ENCODE measurements at regions not wholly inside any gene's neighbourhood (a gene's known extent, or its start where the extent isn't known, plus 50 kb on each side); places are given as distances from the start of the nearest gene placed in this dataset.

DNA sequence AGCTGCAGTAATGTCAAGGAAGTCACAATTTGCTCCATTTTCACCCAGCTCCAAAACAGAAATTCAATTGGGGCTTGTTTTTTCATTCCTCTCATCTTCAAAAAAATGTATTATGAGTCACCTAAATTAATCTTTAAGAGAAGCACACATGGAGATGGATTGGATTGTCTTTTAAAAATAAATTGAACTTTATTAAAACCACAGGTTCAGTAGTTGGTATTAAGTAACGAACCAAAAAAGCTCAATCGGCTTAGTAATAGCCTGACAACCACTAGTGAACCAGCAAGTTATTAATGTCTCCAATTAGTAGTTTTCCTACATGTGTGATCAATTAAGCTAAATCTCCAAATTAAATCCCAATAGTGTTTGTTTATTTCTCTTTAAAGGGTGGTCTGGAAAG lies 283.5 kb upstream of the GIMD1 start:
- CTCF ChIA-PET, result no interaction called here
- POLR2A ChIA-PET, result no interaction called here
- TF ChIP-seq, protein P1, sequence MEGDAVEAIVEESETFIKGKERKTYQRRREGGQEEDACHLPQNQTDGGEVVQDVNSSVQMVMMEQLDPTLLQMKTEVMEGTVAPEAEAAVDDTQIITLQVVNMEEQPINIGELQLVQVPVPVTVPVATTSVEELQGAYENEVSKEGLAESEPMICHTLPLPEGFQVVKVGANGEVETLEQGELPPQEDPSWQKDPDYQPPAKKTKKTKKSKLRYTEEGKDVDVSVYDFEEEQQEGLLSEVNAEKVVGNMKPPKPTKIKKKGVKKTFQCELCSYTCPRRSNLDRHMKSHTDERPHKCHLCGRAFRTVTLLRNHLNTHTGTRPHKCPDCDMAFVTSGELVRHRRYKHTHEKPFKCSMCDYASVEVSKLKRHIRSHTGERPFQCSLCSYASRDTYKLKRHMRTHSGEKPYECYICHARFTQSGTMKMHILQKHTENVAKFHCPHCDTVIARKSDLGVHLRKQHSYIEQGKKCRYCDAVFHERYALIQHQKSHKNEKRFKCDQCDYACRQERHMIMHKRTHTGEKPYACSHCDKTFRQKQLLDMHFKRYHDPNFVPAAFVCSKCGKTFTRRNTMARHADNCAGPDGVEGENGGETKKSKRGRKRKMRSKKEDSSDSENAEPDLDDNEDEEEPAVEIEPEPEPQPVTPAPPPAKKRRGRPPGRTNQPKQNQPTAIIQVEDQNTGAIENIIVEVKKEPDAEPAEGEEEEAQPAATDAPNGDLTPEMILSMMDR (IDR thresholded peaks at IDR 0.05; ENCODE audit: insufficient read depth, low read length, missing control alignments), result no peak
- no peak for DNase-seq (ENCODE audit: low read depth, low spot score)
- no peak overlapping the region for H3K4me3 ChIP-seq (ENCODE audit: low read depth, low read length)

DNA sequence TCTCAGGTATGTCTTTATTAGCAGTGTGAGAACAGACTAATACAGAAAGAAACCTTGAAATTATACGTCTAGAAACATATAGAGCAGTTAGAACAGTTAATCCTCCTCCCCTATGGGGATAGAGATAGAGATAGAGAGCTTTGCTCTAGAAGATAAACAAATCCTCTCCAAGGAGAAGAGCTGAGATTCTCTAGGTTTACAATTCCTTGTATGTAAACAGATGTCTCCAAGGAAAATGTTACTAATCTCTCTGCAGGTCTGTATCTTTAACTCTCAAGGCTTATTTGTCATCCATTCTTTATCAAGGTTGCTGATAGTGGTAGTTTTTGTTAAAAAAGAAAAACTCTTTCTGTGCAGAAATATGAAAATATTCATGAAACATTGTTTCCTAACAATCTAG lies 282.1 kb upstream of the GIMD1 start:
- no peak overlapping the region for H3K4me3 ChIP-seq (ENCODE audit: low read depth, low read length)
- CTCF ChIA-PET, result no interaction called here
- no peak for DNase-seq (ENCODE audit: low read depth, low spot score)
- TF ChIP-seq, protein P1 (IDR thresholded peaks at IDR 0.05; ENCODE audit: insufficient read depth, low read length, missing control alignments), result no peak
- POLR2A ChIA-PET, result no interaction called here

DNA sequence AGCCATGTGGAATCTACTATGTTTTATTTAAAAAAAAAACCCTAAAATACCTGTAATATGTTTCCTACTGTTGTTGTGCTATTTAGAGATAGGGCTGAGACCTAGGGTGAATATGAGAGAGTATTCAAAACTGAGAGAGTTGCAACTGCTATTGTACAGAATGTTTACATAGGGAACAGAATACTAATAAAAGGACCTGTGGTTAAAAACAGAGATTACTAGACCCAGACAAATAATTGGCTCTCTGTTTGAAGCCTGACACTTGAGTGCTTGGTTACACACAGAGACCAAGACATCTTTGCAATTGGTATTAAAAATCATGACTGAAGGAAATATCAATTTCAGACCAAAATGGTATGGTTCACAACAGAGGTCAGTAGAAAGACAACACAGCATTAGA lies 278.9 kb upstream of the GIMD1 start:
- no peak overlapping the region for H3K4me3 ChIP-seq (ENCODE audit: low read depth, low read length)
- POLR2A ChIA-PET, result no interaction called here
- no peak for DNase-seq (ENCODE audit: low read depth, low spot score)
- TF ChIP-seq, protein P1 (IDR thresholded peaks at IDR 0.05; ENCODE audit: insufficient read depth, low read length, missing control alignments), result no peak
- CTCF ChIA-PET, result no interaction called here

DNA sequence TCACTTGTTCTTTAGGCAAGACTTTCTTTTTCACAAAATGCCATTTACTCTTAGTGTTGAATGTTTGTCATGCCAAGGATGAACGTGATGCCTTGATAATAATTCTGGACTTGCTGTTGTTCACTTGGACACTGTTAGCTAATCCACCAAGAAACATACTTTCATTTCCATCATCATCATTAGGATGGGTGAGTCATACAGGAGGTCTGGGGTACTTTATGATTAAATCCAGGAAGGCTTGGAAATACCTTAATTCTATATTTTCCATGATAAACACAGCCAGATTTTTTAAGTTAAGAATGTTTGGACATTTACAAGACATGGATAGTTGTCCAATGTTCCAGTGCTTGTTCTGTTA lies 260.7 kb upstream of the GIMD1 start:
- ChIA-PET POLR2A (no interaction called here), CTCF (interaction anchor here (1.1 kb wide), 1 partner anchor 260 kb away, joined by 4 read pairs; the partner anchor contains the start of gene GIMD1)
- TF ChIP-seq, protein P1 (IDR thresholded peaks at IDR 0.05; ENCODE audit: insufficient read depth, low read length, missing control alignments), result no peak
- no peak overlapping the region for H3K4me3 ChIP-seq (ENCODE audit: low read depth, low read length)
- DNase-seq (ENCODE audit: low read depth, low spot score), result no peak

DNA sequence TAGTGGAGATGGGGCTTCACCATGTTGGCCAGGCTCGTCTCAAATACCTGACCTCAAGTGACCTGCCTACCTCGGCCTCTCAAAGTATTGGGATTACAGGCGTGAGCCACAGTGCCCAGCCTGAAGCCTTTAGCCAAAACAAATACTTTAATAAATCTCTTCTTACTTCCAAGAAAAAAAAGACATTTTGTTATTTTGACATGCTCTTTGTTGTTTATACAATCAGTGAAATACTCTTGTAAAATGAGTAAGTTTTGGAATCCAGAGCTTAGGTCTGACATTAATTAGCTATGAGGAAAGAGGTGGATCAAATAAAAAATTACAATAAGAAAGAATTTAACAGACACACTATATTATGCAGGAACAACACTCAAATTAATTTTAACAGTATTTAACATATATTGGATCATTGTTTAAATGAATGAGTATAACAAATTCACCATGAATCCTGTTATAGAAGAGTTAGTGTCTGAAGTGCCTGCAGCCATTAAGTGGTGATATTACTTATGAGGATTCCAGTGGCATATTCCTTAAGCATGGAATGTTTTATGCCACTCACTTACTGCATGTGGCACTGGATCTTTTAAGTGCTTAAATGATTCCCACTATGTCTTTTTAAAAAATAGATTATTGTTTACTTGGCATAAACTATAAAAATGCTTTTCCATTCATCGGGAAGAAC lies 260.1 kb upstream of the GIMD1 start:
- ChIA-PET CTCF (no interaction called here), POLR2A (no interaction called here)
- no peak for DNase-seq (ENCODE audit: low read depth, low spot score)
- H3K4me3 ChIP-seq (ENCODE audit: low read depth, low read length), result no peak overlapping the region
- TF ChIP-seq, protein P1 (IDR thresholded peaks at IDR 0.05; ENCODE audit: insufficient read depth, low read length, missing control alignments), result no peak

DNA sequence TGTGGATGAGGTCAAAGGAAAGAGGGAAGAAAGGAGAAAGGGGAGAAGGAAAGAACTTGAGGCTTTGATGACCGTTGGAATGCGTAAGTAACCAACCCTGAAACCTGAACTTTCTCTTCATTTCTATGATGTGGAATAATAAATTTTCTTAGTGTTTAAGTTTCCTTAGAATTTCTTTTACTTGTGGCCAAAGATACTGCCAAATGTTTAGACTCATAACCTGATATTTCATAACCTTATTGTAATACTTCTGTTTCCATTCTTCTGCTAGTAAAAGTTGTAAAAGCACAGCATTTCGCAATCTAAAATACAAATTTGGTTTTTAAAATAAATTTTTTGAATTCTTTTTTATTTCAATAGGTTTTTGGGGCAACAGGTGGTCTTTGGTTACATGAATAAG lies 258.5 kb upstream of the GIMD1 start:
- no peak overlapping the region for H3K4me3 ChIP-seq (ENCODE audit: low read depth, low read length)
- TF ChIP-seq, protein P1 (IDR thresholded peaks at IDR 0.05; ENCODE audit: insufficient read depth, low read length, missing control alignments), result no peak
- ChIA-PET CTCF (no interaction called here), POLR2A (no interaction called here)
- no peak for DNase-seq (ENCODE audit: low read depth, low spot score)
